ENCODE measurements at regions not wholly inside any gene's neighbourhood (a gene's known extent, or its start where the extent isn't known, plus 50 kb on each side); places are given as distances from the start of the nearest gene placed in this dataset.

GRCh38 chr7:63867127-63867526 lies 131.5 kb upstream of the ZNF722 start:
- TF ChIP-seq CTCF (IDR thresholded peaks at IDR 0.05), result no peak
- no peak for TF ChIP-seq POLR2A (IDR thresholded peaks at IDR 0.05)
- TF ChIP-seq POLR2AphosphoS5 (IDR thresholded peaks at IDR 0.05; ENCODE audit: insufficient read depth in 1 of 2, low read depth in 1 of 2), result no peak
